Endothelial cell of umbilical vein (primary cell): ENCODE measurements at regions not wholly inside any gene's neighbourhood (a gene's known extent, or its start where the extent isn't known, plus 50 kb on each side); places are given as distances from the start of the nearest gene placed in this dataset.
"Not testable (repeated sequence)": the region's sequence is repeated elsewhere in the genome, so short reads cannot be mapped to it uniquely, and the experiment has no call there.

Experiments
- CTCF ChIP-seq, 2 donors: IDR thresholded peaks; 1 replicate in 1 of 2; 2 replicates in 1 of 2; pipeline ENCODE4 v1.5.1; 2011; ENCODE audit warnings: low read length in 2 of 2, mild to moderate bottlenecking in 2 of 2, moderate library complexity in 2 of 2, control low read depth in 1 of 2, inconsistent platforms in 1 of 2, low read depth in 1 of 2; ENCODE audit not compliant: insufficient read depth in 1 of 2; ENCODE audit errors: extremely low read depth in 1 of 2
- EZH2 ChIP-seq: IDR thresholded peaks from 2 replicates; pipeline ENCODE4 v1.6.1; 2012; ENCODE audit warnings: borderline replicate concordance, low read depth, mild to moderate bottlenecking, moderate library complexity, low read length, inconsistent platforms; ENCODE audit not compliant: severe bottlenecking
- JUN ChIP-seq: IDR thresholded peaks from 2 replicates; pipeline ENCODE4 v1.6.1; 2011; ENCODE audit warnings: borderline replicate concordance, low read depth; ENCODE audit not compliant: insufficient read length, insufficient read depth
- MYC ChIP-seq: IDR thresholded peaks from one replicate; pipeline ENCODE4 v1.6.1; 2011; ENCODE audit warnings: mild to moderate bottlenecking, low read depth, low read length
- POLR2A ChIP-seq: IDR thresholded peaks from 2 replicates; pipeline ENCODE4 v1.6.1; 2012; ENCODE audit warnings: low read depth, mild to moderate bottlenecking, control low read depth, low read length
- POLR2AphosphoS5 ChIP-seq: IDR thresholded peaks from 2 replicates; pipeline ENCODE4 v1.6.1; 2012; ENCODE audit warnings: low read depth, mild to moderate bottlenecking, control low read depth, low read length, moderate library complexity; ENCODE audit not compliant: insufficient read depth
- TF ChIP-seq, protein P1 (sequence below): IDR thresholded peaks from 2 replicates; pipeline ENCODE4 v1.6.1; 2011; ENCODE audit not compliant: insufficient read depth, insufficient read length

GRCh38 chr7:32638479-32639121 is 143.3 kb downstream of the AVL9 start:
- TF ChIP-seq CTCF (IDR thresholded peaks at IDR 0.05; ENCODE audit: extremely low read depth in 1 of 2, insufficient read depth in 1 of 2, low read depth in 1 of 2, low read length in 2 of 2); EZH2; POLR2A; MYC; POLR2AphosphoS5; JUN: not testable (repeated sequence)
- TF ChIP-seq, protein P1, sequence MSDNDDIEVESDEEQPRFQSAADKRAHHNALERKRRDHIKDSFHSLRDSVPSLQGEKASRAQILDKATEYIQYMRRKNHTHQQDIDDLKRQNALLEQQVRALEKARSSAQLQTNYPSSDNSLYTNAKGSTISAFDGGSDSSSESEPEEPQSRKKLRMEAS, result not testable (repeated sequence)
